Breast epithelium (tissue), 4 donors: ENCODE measurements at regions not wholly inside any gene's neighbourhood (a gene's known extent, or its start where the extent isn't known, plus 50 kb on each side); places are given as distances from the start of the nearest gene placed in this dataset.

Experiments
- DNase-seq, 2 donors: peaks; one replicate each; pipeline ENCODE4 v3.0.0-alpha.2; 2019; ENCODE audit warnings: low spot score in 2 of 2
- H3K27ac ChIP-seq, 2 donors: fragments of 200-600 bp; sonication (generic) in 1 of 2; one replicate each; pipeline ENCODE4 v1.5.1; 2016 to 2019; ENCODE audit warnings: mild to moderate bottlenecking in 1 of 2
- H3K27me3 ChIP-seq, 2 donors: fragments of 200-600 bp; sonication (generic) in 1 of 2; one replicate each; pipeline versions ENCODE4 v1.5.1 to v1.6.0; 2017 to 2019; ENCODE audit warnings: control low read depth in 1 of 2, mild to moderate bottlenecking in 1 of 2
- H3K36me3 ChIP-seq: fragments of 200-600 bp; one replicate; pipeline ENCODE4 v1.5.1; 2019
- H3K4me1 ChIP-seq, 2 donors: fragments of 200-600 bp; sonication (generic); one replicate each; pipeline ENCODE4 v1.5.1; 2016 to 2019; ENCODE audit warnings: control low read depth in 1 of 2
- H3K4me3 ChIP-seq, 3 donors: fragments of 200-600 bp; sonication (generic); 1 replicate in 2 of 3; 2 replicates in 1 of 3; pipeline ENCODE4 v1.5.1; 2016 to 2019; ENCODE audit warnings: mild to moderate bottlenecking in 3 of 3, moderate library complexity in 2 of 3
- H3K9me3 ChIP-seq, 2 donors: fragments of 200-600 bp; sonication (generic) in 1 of 2; one replicate each; pipeline ENCODE4 v1.5.1; 2016 to 2019; ENCODE audit warnings: control low read depth in 1 of 2
- POLR2A ChIP-seq: fragments of 450-650 bp; IDR thresholded peaks from one replicate; pipeline ENCODE4 v1.6.1; 2016; ENCODE audit warnings: antibody characterized with exemption, mild to moderate bottlenecking, moderate library complexity
- POLR2AphosphoS5 ChIP-seq, 3 donors: sonication (generic); formaldehyde crosslinking; IDR thresholded peaks; one replicate each; pipeline ENCODE4 v1.6.1; 2017; ENCODE audit warnings: antibody characterized with exemption in 3 of 3
- intact Hi-C: fragments of 100-400 bp; cut with DNase I; formaldehyde crosslinking; loops from one replicate; pipeline ENCODE4 v1.15.1; 2023; ENCODE audit warnings: low total_unique reads
- TF ChIP-seq, protein P1 (sequence below), 3 donors: fragments of 450-650 bp; IDR thresholded peaks; one replicate each; pipeline ENCODE4 v1.5.1; 2016 to 2017; ENCODE audit warnings: antibody characterized with exemption in 3 of 3, mild to moderate bottlenecking in 3 of 3, moderate library complexity in 3 of 3

DNA sequence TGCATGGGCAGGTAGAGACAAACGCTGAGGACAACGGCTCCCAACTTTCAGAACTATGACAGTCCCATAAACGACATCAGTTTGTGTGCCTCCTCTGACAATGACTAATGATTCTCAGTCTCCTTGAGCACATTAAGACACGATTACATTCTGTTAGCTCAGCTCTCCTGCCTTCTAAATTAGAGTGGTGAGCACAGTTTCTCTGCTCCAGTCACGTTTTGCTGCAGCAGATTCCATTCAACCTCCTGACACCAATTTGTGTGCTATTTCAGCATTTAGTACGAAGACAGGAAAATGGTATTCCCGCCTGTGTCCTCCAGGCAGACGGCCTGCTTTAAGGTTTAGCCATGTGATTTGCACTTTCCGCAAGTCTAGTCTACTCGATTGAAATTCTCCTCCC is 458.4 kb upstream of the CFAP20DC start:
- no peak for TF ChIP-seq POLR2A
- TF ChIP-seq POLR2AphosphoS5 (IDR thresholded peaks at IDR 0.05): no peak
- TF ChIP-seq, protein P1, sequence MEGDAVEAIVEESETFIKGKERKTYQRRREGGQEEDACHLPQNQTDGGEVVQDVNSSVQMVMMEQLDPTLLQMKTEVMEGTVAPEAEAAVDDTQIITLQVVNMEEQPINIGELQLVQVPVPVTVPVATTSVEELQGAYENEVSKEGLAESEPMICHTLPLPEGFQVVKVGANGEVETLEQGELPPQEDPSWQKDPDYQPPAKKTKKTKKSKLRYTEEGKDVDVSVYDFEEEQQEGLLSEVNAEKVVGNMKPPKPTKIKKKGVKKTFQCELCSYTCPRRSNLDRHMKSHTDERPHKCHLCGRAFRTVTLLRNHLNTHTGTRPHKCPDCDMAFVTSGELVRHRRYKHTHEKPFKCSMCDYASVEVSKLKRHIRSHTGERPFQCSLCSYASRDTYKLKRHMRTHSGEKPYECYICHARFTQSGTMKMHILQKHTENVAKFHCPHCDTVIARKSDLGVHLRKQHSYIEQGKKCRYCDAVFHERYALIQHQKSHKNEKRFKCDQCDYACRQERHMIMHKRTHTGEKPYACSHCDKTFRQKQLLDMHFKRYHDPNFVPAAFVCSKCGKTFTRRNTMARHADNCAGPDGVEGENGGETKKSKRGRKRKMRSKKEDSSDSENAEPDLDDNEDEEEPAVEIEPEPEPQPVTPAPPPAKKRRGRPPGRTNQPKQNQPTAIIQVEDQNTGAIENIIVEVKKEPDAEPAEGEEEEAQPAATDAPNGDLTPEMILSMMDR (IDR thresholded peaks at IDR 0.05): no peak
- H3K4me1 ChIP-seq: no peaks in the 10 kb centered on the region
- H3K4me3 ChIP-seq: no peak overlapping the region
- DNase-seq: no peak
- no peaks in the 10 kb centered on the region for H3K27me3 ChIP-seq
- H3K9me3 ChIP-seq: no peaks in the 10 kb centered on the region
- H3K27ac ChIP-seq: no peak overlapping the region
- H3K36me3 ChIP-seq: no peaks in the 10 kb centered on the region
- intact Hi-C loops: loop anchor here (10.0 kb wide), 1 partner anchor 1757 kb away; no protein-coding TSS in a partner anchor

DNA sequence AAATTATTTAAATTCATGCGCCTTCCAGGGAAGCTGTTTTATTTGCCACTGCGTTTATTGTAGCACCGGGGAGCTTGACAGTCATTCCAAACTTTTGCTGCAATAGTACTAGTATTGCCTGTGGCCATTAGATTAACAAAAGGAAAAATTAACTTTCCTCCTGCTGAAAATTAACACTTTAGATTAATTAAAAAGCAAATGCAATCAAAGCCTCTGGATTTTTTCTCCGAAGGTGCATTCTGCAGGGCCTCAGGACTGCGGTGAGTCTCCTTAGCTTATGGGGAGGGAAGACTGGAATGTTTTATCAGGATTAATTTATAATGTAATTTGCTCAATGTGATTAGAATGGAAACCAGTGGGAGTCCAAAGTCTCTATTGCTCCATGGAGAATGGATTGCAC is 456.4 kb upstream of the CFAP20DC start:
- H3K9me3 ChIP-seq: no peaks in the 10 kb centered on the region
- intact Hi-C loops: loop anchor here (10.0 kb wide), 1 partner anchor 1759 kb away; no protein-coding TSS in a partner anchor
- H3K4me3 ChIP-seq: no peak overlapping the region
- H3K27me3 ChIP-seq: no peaks in the 10 kb centered on the region
- no peaks in the 10 kb centered on the region for H3K4me1 ChIP-seq
- DNase-seq: no peak
- H3K27ac ChIP-seq: no peak overlapping the region
- H3K36me3 ChIP-seq: no peaks in the 10 kb centered on the region
- TF ChIP-seq POLR2A: no peak
- TF ChIP-seq POLR2AphosphoS5 (IDR thresholded peaks at IDR 0.05): no peak
- TF ChIP-seq, protein P1 (IDR thresholded peaks at IDR 0.05): no peak

DNA sequence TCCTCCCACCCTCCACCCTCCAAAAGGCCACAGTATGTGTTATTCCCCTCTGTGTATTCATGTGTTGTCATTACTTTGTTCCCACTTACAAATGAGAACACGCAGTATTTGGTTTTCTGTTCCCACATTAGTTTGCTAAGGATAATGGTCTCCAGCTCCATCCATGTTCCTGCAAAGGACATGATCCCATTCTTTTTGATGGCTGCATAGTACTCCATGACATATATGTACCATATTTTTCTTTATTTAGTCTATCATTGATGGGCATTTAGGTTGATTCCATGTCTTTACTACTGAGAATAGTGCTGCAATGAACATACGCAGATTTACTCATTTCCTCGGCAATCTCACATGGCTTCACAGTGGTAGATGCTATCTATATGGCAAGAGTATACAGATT is 453.6 kb upstream of the CFAP20DC start:
- Histone ChIP-seq H3K27ac (no peak overlapping the region), H3K4me1 (no peaks in the 10 kb centered on the region), H3K4me3 (no peak overlapping the region), H3K27me3 (no peaks in the 10 kb centered on the region), H3K36me3 (no peaks in the 10 kb centered on the region), H3K9me3 (no peaks in the 10 kb centered on the region)
- no peak for TF ChIP-seq POLR2A
- no peak for TF ChIP-seq POLR2AphosphoS5 (IDR thresholded peaks at IDR 0.05)
- TF ChIP-seq, protein P1 (IDR thresholded peaks at IDR 0.05): no peak
- DNase-seq: no peak
- intact Hi-C loops: loop anchor here (10.0 kb wide), 1 partner anchor 1761 kb away; no protein-coding TSS in a partner anchor

DNA sequence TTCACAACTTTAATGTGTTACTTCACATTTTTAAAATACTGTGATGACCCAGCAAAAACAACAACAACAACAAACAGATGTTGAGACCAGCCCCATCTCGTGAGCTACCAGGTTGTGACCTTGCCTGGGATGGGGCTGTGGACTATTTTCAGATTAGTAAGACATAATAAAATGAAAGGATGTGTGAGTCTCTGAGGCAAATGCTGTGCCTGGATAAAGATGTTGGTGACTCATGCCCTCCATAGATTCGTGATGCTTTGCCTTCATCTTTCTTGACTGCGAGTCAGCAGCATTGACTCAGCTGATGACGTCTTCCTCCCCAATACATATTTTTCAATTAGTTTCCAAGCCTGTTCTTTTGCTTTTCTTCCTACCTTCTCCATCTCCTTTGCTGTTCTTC is 453.0 kb upstream of the CFAP20DC start:
- Histone ChIP-seq H3K4me1 (no peaks in the 10 kb centered on the region), H3K27me3 (no peaks in the 10 kb centered on the region), H3K9me3 (no peaks in the 10 kb centered on the region), H3K27ac (no peak overlapping the region), H3K4me3 (no peak overlapping the region), H3K36me3 (no peaks in the 10 kb centered on the region)
- intact Hi-C loops: loop anchor here (10.0 kb wide), 1 partner anchor 1762 kb away; no protein-coding TSS in a partner anchor
- DNase-seq: no peak
- TF ChIP-seq POLR2A (no peak), POLR2AphosphoS5 (IDR thresholded peaks at IDR 0.05) (no peak)
- TF ChIP-seq, protein P1 (IDR thresholded peaks at IDR 0.05): no peak

DNA sequence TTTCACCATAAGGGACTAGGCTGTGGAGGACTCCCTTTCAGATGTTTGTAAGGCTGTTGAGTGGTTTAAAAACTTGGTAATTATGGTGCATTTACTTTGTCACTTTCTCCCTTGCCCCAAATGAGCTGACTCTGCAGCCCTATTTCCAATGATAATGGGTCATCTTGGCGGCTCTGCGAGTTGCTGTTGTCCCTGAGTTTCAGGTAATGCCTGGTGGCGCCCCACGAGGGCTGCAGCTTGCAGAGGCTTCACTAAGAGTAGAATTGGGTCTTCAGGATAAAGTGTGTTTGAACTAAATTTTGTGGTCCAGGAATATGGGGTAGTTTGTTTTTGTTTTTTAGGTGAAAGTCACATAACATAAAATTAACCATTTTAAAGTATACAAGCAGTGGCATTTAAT is 450.1 kb upstream of the CFAP20DC start:
- no peaks in the 10 kb centered on the region for H3K4me1 ChIP-seq
- H3K27me3 ChIP-seq: no peaks in the 10 kb centered on the region
- no peaks in the 10 kb centered on the region for H3K36me3 ChIP-seq
- no peak for DNase-seq
- intact Hi-C loops: loop anchor here (10.0 kb wide), 1 partner anchor 1765 kb away; no protein-coding TSS in a partner anchor
- no peak overlapping the region for H3K27ac ChIP-seq
- no peak overlapping the region for H3K4me3 ChIP-seq
- H3K9me3 ChIP-seq: no peaks in the 10 kb centered on the region
- TF ChIP-seq POLR2A (no peak), POLR2AphosphoS5 (IDR thresholded peaks at IDR 0.05) (no peak)
- TF ChIP-seq, protein P1 (IDR thresholded peaks at IDR 0.05): no peak
